Renal pelvis (tissue), 1 donor: ENCODE measurements at regions not wholly inside any gene's neighbourhood (a gene's known extent, or its start where the extent isn't known, plus 50 kb on each side); places are given as distances from the start of the nearest gene placed in this dataset.
"Not testable (repeated sequence)": the region's sequence is repeated elsewhere in the genome, so short reads cannot be mapped to it uniquely, and the experiment has no call there.

Experiments
- DNase-seq: peaks from one replicate; pipeline ENCODE4 v3.0.0-alpha.2; 2013

GRCh38 chr12:59147791-59148190 is 227.5 kb upstream of the LRIG3 start:
- no peak for DNase-seq

- DNase-seq: no peak
These were observed 222.0 kb upstream of the LRIG3 start for GRCh38 chr12:59142183-59142790.

- DNase-seq: no peak
These were observed 214.4 kb upstream of the LRIG3 start for GRCh38 chr12:59134750-59135149.

- DNase-seq: no peak
These were observed 211.2 kb upstream of the LRIG3 start for GRCh38 chr12:59131462-59131861.

- DNase-seq: no peak
These were observed 202.5 kb upstream of the LRIG3 start for GRCh38 chr12:59122784-59123183.

- no peak for DNase-seq
These were observed 201.1 kb upstream of the LRIG3 start for GRCh38 chr12:59121451-59121850.

- no peak for DNase-seq
These were observed 199.4 kb upstream of the LRIG3 start for GRCh38 chr12:59119676-59120075.

- no peak for DNase-seq
These were observed 198.1 kb upstream of the LRIG3 start for GRCh38 chr12:59118356-59118755.

GRCh38 chr12:59115995-59116394 is 195.7 kb upstream of the LRIG3 start:
- no peak for DNase-seq

GRCh38 chr12:59115526-59115925 is 195.2 kb upstream of the LRIG3 start:
- DNase-seq: no peak

- peak; percentile 82 for DNase-seq
These were observed 193.7 kb upstream of the LRIG3 start for GRCh38 chr12:59113831-59114615.

- no peak for DNase-seq
These were observed 191.5 kb upstream of the LRIG3 start for GRCh38 chr12:59111851-59112250.

GRCh38 chr12:59108516-59108915 is 188.2 kb upstream of the LRIG3 start:
- DNase-seq: not testable (repeated sequence)

- DNase-seq: no peak
These were observed 180.3 kb upstream of the LRIG3 start for GRCh38 chr12:59100585-59100984.

GRCh38 chr12:59097876-59098275 is 177.6 kb upstream of the LRIG3 start:
- no peak for DNase-seq

- no peak for DNase-seq
These were observed 175.9 kb upstream of the LRIG3 start for GRCh38 chr12:59096246-59096645.

GRCh38 chr12:59093073-59093772 is 172.9 kb upstream of the LRIG3 start:
- no peak for DNase-seq

- no peak for DNase-seq
These were observed 168.4 kb upstream of the LRIG3 start for GRCh38 chr12:59088673-59089072.

GRCh38 chr12:59087691-59088090 is 167.4 kb upstream of the LRIG3 start:
- no peak for DNase-seq

GRCh38 chr12:59087077-59087673 is 166.9 kb upstream of the LRIG3 start:
- no peak for DNase-seq

- no peak for DNase-seq
These were observed 165.8 kb upstream of the LRIG3 start for GRCh38 chr12:59086126-59086525.

GRCh38 chr12:59085690-59086089 is 165.4 kb upstream of the LRIG3 start:
- DNase-seq: no peak
